CD4-positive, alpha-beta T cell treated with Interferon alpha-2 for 1 hour (primary cell): ENCODE measurements at regions not wholly inside any gene's neighbourhood (a gene's known extent, or its start where the extent isn't known, plus 50 kb on each side); places are given as distances from the start of the nearest gene placed in this dataset.

Experiments
- DNase-seq, 2 donors: peaks; one replicate each; pipeline ENCODE4 v3.0.0-alpha.2; 2020 to 2022

DNA sequence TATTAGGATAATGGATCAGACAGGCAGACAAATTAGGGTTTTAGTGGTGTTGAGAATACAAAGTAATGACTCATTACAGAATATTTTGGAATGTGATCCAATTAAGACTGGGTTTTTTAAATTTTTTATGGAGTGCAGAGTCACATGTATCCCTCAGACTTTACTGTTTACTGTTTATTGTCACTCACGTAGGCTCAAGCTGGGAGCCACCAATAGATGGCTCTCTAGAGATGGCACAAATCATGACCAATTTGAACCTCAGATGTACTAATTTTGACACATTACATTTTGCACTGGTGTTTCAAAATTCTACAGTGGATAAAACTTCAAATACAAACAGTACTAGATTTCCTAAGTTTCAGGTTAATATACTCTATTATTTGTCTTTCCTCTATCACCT lies 53.6 kb upstream of the ANO3 start:
- no peak for DNase-seq
